GM12865 (cell line): ENCODE measurements at regions not wholly inside any gene's neighbourhood (a gene's known extent, or its start where the extent isn't known, plus 50 kb on each side); places are given as distances from the start of the nearest gene placed in this dataset.

Experiments
- DNase-seq: peaks from one replicate; pipeline ENCODE4 v3.0.0; 2010; ENCODE audit warnings: low read depth
- H3K4me3 ChIP-seq: 2 replicates; pipeline ENCODE4 v1.5.1; 2011; ENCODE audit warnings: mild to moderate bottlenecking, low read depth, low read length, control low read depth
- TF ChIP-seq, protein P1 (sequence below): IDR thresholded peaks from 2 replicates; pipeline ENCODE4 v1.5.1; 2011; ENCODE audit warnings: low read length, control low read depth, low read depth, inconsistent platforms; ENCODE audit not compliant: insufficient read depth; ENCODE audit errors: missing control alignments

DNA sequence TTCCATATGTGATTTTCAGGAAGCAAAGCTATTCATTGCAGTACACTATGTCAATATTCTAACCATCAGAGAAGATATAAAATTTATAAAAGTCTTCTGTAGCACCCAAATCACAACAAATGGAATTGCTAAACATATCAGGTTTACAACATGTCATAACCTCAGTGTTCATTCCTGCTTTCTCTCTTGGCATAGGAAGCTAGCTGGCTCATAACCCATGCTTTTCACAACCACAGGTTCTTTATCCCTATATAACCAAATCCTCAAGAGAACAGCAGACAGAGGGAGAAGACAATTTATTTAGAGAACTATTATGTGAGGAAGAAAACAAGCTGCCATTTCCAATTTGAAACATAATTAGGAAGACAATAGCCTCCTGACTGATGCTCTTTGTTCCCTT, 997.0 kb upstream of the ACVR2A start:
- H3K4me3 ChIP-seq: no peak overlapping the region
- TF ChIP-seq, protein P1, sequence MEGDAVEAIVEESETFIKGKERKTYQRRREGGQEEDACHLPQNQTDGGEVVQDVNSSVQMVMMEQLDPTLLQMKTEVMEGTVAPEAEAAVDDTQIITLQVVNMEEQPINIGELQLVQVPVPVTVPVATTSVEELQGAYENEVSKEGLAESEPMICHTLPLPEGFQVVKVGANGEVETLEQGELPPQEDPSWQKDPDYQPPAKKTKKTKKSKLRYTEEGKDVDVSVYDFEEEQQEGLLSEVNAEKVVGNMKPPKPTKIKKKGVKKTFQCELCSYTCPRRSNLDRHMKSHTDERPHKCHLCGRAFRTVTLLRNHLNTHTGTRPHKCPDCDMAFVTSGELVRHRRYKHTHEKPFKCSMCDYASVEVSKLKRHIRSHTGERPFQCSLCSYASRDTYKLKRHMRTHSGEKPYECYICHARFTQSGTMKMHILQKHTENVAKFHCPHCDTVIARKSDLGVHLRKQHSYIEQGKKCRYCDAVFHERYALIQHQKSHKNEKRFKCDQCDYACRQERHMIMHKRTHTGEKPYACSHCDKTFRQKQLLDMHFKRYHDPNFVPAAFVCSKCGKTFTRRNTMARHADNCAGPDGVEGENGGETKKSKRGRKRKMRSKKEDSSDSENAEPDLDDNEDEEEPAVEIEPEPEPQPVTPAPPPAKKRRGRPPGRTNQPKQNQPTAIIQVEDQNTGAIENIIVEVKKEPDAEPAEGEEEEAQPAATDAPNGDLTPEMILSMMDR: no peak
- no peak for DNase-seq

DNA sequence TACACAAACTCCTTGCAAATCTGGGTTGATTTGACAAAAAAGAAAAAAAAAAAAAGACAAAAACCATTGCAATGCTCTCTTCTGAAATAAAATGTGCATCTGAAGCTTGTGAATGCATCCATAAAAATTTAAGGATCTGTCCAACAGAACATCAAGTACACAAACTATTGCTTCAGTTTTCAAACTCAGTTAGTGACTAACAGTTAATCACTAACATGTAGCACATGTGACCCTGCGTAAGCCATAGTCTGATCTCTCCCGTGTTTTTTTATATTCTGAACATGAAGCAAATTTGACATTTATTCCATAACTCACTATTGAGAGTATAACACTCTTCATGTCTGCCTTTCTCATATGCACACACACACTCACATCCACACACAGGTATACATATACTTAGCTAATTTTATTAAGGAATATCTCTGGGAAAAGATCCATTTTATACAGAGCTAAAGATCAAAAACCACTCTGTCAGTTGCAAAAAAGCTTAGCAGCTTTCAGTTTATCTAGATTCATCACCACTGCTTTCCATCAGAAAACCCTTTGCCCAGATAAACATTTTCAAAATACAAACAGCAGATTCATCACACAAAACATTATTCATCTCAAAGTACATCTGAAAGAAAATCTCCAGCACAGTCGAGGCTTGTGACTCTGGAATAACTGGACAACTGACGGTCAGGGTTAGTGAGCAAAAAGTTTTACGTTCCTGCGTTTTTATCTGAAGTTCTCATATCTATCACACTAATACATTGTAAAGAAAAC, 1000.4 kb upstream of the ACVR2A start:
- TF ChIP-seq, protein P1: no peak
- no peak overlapping the region for H3K4me3 ChIP-seq
- DNase-seq: no peak

DNA sequence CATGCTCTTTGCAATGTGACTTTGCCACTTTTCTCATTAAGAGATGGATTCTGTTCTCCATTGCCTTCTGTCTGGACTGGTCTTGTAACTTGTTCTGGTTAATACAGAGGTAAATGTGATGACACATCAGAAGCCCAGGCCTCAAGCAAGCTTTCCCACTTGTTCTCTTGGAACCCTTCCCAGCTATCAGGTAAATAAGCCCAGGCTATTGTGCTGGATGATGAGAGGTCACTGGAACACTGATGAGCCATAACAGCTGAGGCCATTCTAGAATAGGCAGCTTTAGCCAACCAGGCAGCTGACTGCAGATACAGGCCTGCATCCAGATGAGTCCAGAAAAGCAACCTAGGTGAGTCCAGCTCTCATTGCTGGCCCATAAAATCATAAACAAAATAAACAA, 1007.0 kb upstream of the ACVR2A start:
- TF ChIP-seq, protein P1: no peak
- H3K4me3 ChIP-seq: no peak overlapping the region
- no peak for DNase-seq

DNA sequence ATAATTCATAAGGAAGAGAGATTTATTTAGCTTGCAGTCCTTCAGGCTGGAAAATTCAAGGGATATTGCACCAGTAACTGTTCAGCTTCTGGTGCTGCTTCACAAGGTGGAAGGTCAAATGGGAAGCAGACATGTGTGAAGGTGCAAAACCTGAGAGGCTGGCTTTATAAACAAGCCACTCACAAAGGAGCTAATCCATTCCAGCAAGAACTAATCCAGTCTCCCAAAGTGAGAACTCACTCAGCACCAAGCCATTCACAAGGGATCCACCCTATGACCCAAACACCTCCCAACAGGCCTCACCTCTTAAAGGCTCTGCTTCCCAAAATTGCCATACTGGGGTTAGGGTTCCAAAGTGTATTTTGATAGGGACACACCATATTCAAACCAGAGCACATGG, 1018.4 kb upstream of the ACVR2A start:
- TF ChIP-seq, protein P1: no peak
- H3K4me3 ChIP-seq: no peak overlapping the region
- DNase-seq: no peak

DNA sequence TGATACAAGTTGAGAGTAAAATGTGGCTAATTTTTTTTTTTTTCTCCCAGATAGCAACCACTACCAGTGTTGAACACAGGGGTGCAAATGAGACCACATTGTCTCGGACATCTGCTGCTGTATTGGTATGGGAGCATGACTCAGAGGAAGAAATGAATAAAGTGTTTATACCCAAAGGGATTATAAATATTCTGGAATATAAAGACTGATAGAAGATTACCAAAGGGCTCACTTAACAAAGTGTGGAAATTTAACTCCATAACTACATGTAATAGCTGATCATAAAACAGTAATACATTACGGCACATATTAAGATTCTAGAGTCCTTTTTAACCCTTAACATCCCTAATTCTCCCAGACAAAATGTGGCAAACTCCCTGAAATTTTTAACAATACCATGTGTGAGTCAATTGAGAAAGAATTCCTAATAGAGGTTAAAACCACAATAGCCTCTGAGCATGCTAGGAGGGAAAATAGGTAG, 1023.0 kb upstream of the ACVR2A start:
- DNase-seq: no peak
- no peak overlapping the region for H3K4me3 ChIP-seq
- TF ChIP-seq, protein P1: no peak

DNA sequence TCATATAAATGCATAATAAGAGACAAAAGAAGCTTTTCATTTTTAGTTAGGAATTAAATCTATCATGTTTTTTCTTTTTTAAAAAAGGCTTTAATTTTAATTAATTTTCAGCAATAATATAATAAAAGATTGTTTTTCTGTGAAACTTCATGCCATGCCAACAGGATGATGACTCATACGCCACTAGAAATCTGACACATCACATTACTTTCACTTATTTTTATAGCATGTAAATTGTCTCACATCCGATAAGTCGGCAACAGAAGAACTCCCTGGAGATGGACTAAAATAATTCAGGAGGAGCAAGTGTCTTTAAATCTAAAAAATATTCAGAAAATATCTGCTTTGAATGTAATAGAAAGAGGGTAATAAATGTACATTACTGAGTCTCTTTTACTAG, 1024.2 kb upstream of the ACVR2A start:
- DNase-seq: no peak
- no peak overlapping the region for H3K4me3 ChIP-seq
- TF ChIP-seq, protein P1: no peak

DNA sequence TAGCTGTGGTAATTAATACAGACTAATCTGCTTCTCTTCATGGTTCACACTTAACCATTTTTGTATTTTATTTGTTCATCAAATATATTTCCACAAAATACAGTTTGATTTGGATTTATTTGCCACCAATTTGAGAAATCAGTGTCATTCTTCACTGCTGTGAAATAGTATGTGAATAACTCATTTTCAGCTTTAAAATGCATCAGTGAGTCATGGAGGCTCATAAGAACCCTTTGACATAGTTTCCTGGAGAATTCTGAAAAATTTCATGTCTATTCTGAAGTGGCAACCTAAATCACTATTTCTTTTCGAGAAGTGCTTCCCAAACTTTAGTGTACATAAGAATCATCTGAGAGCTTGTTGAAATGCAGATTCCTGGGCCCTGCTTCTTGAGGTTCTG, 1026.7 kb upstream of the ACVR2A start:
- TF ChIP-seq, protein P1: no peak
- no peak for DNase-seq
- no peak overlapping the region for H3K4me3 ChIP-seq
